HG03135 (cell line): ENCODE measurements at regions not wholly inside any gene's neighbourhood (a gene's known extent, or its start where the extent isn't known, plus 50 kb on each side); places are given as distances from the start of the nearest gene placed in this dataset.
"Not testable (repeated sequence)": the region's sequence is repeated elsewhere in the genome, so short reads cannot be mapped to it uniquely, and the experiment has no call there.

ENCODE experiments used
- ATAC-seq: cut with Tn5 transposase; IDR thresholded peaks from one replicate; pipeline ENCODE4 v1.9.1; 2021; ENCODE audit warnings: mild to moderate bottlenecking, moderate library complexity; ENCODE audit not compliant: unreplicated experiment

DNA sequence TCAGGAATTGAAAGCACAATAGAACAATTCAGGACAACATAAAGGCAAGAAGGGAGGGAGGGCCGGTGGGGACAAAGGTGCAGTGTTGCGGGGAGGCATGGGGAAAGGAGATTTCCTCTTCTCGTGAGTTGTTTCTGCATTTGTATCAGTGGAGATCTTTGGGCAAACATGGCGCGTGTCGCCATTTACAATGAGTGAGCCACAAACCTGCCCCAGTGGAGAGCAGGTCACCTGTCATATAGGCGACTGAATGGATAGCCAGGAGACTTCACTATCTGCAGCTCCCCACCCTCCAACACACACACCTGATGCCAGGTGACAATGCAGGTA is 87.7 kb upstream of the SLC45A1 start:
- no peak for ATAC-seq

- ATAC-seq, result no peak
Observed at GRCh38 chr1:8228253-8228652, 89.7 kb upstream of the SLC45A1 start.

DNA sequence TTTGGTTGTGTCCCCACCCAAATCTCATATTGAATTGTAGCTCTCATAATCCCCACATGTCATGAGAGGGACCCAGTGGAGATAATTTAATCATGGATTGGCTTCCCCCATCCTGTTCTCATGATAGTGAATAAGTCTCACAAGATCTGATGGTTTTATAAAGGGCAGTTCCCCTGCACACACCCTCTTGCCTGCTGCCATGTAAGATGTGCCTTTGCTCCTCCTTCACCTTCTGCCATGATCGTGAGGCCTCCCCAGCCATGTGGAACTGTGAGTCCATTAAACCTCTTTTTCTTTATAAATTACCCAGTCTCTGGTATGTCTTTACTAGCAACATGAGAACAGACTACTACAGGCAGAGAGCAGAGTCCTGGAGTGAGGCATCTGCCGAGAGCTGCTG is 90.2 kb upstream of the SLC45A1 start:
- ATAC-seq, result not testable (repeated sequence)

DNA sequence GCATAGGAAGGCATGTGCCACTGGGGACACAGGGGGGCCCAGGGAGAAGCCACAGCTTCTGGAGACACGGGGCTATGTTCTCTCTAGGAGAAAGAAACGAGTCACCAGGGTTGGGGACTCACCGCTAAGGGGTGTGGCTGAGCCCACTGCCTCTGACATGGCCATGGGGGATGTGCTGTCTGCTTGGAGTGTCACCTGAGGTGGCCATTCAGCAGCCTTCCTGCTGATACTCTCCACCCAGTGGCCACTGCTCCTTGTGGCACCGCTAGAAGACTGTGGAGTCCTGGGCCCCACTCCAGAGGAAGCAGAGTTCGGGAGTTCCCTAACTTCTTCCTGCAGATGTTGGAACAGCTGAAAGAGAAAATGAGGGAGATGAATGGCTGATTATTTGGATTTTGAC is 91.2 kb upstream of the SLC45A1 start:
- ATAC-seq, result no peak

DNA sequence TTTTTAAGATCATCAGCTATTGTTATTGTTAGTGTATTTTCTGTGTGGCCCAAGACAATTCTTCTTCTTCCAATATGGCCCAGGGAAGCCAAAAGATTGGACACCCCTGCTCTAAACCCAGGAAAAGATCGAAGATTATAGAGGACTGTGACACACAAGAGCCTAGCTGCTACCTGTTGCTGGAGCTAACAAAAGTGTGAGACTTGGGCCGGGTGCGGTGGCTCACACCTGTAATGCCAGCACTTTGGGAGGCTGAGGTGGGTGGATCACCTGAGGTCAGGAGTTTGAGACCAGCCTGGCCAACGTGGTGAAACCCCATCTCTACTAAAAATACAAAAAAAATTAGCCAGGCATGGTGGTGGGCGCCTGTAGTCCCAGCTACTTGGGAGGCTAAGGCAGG is 91.9 kb upstream of the SLC45A1 start:
- not testable (repeated sequence) for ATAC-seq

DNA sequence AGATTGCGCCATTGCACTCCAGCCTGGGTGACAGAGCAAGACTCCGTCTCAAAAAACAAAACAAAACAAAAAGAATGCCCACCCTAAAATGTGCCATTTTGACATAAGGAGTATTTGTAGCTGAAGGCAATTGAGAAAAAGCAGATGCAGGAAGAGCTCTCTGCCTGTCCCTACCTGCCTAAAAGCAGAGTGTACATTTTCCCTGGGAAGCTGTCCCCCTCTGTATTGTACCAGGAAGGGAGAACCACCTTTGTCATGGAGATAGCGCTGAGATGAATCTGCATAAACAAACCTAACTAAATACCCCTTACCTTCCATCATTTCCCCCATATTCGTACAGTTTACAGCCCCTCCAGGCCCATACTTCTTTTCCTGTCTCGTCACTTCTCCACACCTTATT is 94.4 kb upstream of the SLC45A1 start:
- no peak for ATAC-seq

DNA sequence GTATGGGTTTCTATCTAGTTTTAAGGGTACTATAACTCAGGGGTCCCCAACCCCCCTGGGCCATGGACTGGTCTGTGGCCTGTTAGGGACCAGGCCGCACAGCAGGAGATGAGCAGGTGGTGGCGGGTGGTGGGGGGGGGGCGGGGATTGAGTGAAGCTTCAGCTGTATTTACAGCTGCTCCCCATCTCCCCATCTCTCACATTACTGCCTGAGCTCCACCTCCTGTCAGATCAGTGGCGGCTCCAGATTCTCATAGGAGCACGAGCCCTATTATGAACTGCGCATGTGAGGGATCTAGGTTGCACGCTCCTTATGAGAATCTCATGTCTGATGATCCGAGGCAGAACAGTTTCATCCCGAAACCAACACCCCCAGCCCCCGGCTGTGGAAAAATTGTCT is 95.1 kb upstream of the SLC45A1 start:
- no peak for ATAC-seq

GRCh38 chr1:8219530-8219929 is 98.4 kb upstream of the SLC45A1 start:
- no peak for ATAC-seq

DNA sequence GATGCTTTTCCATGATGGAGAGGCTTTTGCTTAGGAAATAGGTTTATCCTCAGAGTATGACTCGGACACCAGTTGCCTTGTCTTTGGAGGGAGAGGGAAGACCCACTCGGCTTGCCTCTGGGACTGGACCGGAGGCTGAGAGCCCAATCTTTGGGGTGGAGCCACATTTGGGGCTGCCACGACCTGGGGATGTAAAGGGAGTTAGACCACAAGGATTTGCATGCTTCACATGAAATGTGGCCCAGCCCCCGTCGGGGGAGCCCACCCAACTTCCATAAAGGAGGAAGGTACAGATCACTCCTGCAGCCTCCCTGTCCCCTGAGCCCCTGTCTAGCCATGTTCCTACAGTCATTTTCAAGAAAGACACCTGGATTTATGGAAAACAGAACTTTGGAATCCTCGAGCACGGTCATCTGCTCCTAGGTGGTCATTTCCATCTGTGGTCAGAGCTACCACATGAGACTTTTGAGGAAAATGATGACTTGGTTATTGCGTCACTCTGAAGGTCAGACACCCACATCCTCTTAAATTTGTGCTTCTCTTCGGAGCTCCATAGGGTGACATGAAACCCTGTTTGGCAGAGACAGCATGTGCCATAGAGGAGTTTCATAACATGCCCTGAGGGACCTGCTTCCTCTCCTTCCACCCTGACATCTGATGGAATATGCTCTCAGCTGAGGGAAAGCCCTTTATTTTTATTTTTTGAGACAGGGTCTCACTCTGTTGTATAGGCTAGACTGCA is 99.4 kb upstream of the SLC45A1 start:
- ATAC-seq, result no peak

GRCh38 chr1:8217809-8218208 is 100.1 kb upstream of the SLC45A1 start:
- no peak for ATAC-seq

DNA sequence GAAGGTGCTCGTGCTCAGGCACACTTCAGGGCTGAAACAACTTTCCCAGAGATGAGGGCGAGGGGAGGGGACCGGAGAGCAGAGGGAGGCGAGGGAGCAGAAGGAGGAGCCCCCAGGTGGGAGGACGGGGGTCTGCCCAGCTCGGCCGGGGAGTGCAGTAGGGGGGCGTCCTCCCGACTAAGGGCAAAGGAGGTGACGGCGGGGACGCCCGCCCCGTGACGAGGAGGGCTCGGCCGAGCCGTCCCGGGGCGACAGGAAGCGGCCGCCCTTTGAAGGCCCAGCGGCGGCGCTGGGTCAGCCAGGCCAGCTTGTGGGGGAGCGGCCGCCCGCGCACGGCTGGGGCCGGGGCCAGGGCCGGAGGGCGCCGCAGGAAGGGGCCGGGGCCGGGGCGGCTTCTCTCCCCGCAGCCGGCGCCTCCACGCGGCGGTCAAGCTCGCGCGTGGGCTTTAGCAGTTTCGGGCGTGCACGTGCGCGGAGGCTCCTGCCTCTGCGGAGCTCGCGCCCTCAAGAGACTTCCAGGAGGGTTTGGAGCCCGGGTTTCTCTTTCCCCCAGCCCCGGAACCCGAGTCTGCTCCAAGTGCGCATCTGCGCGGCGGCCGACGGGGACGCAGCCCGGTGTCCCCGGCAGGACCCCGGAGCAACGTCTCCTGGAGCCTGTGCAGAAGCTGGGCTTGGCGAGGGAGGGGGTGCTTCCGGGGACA is 100.8 kb upstream of the SLC45A1 start:
- no peak for ATAC-seq

- no peak for ATAC-seq
Observed at GRCh38 chr1:8216005-8216404, 101.9 kb upstream of the SLC45A1 start.

DNA sequence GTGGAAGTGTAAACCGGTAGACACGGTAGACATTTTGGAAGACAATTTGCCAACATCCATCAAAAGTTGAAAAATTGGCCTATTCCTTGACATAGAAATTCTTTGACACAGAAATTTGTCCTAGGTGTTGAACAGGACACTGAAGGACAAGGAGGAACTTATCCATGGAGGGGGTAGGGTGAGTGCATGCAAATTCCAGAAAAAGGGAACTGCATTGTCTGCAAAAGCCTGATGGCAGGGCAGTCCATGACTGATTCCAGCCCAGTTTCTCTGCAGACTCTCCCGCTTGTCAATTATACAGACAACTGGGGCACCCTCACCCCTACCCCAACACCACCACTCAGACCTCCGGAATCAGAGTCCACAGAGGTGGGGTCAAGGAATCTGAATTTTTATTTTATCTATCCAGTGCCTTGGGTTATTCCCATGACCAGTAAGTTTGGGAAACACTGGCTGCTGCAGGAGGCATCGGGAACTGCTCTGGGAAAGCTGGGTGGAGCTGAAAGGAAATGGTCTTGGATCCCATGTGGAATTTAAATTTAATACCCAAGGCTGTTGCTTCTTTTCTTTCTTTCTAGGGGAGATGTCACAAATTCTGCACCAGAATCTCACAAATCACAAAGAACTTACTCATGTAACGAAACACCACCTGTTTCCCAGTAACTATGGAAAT is 103.3 kb upstream of the SLC45A1 start:
- ATAC-seq, result no peak

- ATAC-seq, result no peak
Observed at GRCh38 chr1:8213676-8214075, 104.2 kb upstream of the SLC45A1 start.

DNA sequence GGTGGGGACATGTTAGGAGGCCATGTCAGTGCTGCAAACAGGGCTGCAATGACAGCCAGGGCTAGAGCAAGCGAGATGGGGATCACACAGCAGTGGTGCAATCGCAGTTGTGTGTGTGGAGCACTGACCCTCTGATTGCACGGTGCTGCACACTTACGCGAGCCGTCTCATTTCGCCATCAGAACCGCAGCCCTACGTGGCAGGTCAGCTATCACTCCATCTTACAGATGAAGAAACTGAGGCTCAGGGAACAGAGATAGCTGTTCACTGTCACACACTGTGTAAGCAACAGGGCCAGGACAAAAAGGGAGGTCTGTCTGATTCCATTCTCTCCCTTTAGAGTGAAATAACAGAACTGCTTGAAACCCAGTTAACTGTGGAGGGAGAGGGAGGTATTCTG is 104.8 kb upstream of the SLC45A1 start:
- ATAC-seq, result no peak

- ATAC-seq, result no peak
Observed at GRCh38 chr1:8212580-8213031, 105.3 kb upstream of the SLC45A1 start.

- ATAC-seq, result no peak
Observed at GRCh38 chr1:8211883-8212579, 105.9 kb upstream of the SLC45A1 start.

GRCh38 chr1:8211251-8211882 is 106.5 kb upstream of the SLC45A1 start:
- no peak for ATAC-seq

DNA sequence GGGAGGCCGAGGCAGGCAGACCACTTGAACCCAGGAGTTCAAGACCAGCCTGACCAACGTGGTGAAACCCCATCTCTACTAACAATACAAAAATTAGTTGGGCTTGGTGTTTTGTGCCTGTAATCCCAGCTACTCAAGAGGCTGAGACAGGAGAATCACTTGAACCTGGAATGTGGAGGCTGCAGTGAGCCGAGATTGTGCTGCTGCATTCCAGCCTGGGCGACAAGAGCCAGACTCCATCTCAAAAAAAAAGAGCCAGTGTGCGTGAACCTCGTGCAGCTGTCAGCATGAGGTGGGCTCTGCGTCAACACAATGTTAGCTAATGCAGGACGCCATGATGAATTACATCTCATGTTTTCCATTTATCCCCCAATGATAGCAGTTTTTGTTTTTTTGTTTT is 110.7 kb upstream of the SLC45A1 start:
- ATAC-seq, result no peak

DNA sequence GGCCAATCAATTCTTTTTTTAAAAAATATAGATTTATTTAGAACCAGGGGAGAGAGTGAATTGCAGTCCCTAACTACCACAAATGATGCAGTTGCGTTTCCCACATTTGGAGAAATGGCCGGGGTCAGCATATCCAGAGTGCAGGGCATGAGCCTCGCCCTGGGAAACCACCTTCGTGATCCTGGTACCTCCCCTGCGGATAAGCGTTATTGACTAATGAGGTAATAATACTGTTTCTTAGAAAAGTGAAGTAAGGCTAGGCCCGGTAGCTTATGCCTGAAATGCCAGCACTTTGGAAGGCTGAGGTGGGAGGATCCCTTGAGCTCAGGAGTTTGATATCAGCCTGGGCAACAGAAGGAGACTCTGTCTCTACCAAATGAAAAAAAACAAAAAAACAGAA is 111.5 kb upstream of the SLC45A1 start:
- no peak for ATAC-seq

DNA sequence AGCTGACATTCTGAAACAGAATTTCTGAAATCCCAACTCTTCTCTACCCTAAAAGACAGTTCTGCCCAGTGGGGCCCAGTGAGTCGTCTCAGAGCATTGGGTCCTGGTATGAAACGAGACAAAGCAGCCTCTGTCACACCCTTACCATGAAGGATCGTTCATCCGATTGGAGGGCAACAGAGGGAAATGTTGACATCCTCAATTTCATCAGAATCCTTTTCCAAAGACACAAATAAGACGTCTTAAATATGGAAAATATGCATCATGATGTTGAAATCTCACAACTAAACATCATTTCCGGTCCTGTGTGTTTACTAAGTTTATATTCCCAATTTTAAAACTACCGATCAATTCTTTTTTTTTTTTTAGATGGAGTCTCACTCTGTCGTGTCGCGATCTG is 112.1 kb upstream of the SLC45A1 start:
- ATAC-seq, result no peak
